ENCODE measurements at regions not wholly inside any gene's neighbourhood (a gene's known extent, or its start where the extent isn't known, plus 50 kb on each side); places are given as distances from the start of the nearest gene placed in this dataset.

DNA sequence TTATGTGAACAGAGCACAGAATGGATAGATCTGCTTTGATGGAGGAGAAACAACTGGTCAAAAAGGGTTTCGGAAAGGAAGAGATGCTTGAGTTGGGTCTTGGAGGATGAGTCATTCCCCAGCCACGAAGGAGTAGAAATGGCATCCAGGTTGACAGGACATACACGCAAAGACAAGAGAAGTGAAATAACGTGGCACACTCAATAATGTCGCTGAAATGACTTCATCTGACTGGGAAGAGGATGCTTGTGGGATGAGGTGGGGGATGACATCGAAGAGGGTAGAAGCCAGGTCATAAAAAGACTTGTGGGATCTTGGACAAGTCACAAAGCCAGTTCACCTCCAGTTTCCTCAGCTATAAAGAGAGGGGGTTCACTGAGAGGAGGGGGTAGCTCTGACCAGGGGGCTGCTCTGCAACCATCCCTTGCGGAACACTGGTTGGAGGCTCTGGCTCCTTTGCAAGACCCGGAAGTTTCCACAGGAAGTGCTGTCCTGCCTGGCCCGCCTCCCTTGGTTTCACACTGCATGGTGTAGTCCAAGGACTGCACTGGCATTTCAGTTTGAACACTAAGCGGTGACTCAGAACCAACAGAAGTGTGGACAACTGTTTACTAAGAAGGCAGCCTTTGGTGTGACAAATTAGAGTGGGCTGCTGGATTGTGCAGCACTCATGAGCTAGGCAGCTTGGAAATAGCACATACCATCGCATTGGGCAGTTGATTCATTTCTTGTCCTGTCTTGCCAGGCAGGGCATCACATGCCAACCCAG is 189.9 kb upstream of the ADO start:
- TF ChIP-seq, protein P1, sequence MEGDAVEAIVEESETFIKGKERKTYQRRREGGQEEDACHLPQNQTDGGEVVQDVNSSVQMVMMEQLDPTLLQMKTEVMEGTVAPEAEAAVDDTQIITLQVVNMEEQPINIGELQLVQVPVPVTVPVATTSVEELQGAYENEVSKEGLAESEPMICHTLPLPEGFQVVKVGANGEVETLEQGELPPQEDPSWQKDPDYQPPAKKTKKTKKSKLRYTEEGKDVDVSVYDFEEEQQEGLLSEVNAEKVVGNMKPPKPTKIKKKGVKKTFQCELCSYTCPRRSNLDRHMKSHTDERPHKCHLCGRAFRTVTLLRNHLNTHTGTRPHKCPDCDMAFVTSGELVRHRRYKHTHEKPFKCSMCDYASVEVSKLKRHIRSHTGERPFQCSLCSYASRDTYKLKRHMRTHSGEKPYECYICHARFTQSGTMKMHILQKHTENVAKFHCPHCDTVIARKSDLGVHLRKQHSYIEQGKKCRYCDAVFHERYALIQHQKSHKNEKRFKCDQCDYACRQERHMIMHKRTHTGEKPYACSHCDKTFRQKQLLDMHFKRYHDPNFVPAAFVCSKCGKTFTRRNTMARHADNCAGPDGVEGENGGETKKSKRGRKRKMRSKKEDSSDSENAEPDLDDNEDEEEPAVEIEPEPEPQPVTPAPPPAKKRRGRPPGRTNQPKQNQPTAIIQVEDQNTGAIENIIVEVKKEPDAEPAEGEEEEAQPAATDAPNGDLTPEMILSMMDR (IDR thresholded peaks at IDR 0.05; ENCODE audit: low read depth, low read length), result no peak
- no peak for TF ChIP-seq EZH2phosphoT487 (IDR thresholded peaks at IDR 0.05; ENCODE audit: low read depth)
